ENCODE measurements at regions not wholly inside any gene's neighbourhood (a gene's known extent, or its start where the extent isn't known, plus 50 kb on each side); places are given as distances from the start of the nearest gene placed in this dataset.

DNA sequence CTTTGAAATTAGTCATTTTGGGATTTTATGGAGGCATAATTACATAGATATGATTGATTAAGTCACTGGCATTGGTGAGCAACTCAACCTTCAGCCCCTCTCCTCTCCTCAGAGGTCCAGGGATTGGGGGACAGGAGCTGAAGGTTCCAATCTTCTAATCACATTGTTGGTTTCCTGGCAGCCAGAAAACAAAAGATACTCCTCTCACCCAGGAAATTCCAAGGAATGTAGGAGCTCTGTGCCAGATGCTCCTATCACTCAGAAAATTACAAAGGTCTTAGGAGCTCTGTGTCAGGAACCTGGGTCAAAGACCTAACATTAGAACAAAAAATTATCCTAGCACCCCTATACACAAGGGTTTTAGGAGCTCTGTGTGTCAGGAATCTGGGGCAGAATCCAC, 679.7 kb upstream of the ID4 start:
- Histone ChIP-seq H3F3A (ENCODE audit: insufficient read depth, low read length) (no peaks in the 10 kb centered on the region), H3K27me3 (replicated peaks; ENCODE audit: insufficient read depth, low read length) (no peaks in the 10 kb centered on the region), H3K9me3 (replicated peaks; ENCODE audit: insufficient read depth, low read length) (no peaks in the 10 kb centered on the region), H4K20me1 (ENCODE audit: insufficient read depth, low read length) (no peaks in the 10 kb centered on the region), H3K79me2 (ENCODE audit: low read length) (no peaks in the 10 kb centered on the region), H3K27ac (ENCODE audit: low read length) (no peak overlapping the region), H2AFZ (ENCODE audit: low read length) (no peak overlapping the region), H3K4me3 (ENCODE audit: low read length) (no peak overlapping the region), H3K9ac (ENCODE audit: low read length) (no peak overlapping the region), H3K36me3 (replicated peaks; ENCODE audit: insufficient read depth, low read length) (no peaks in the 10 kb centered on the region), H3K4me1 (ENCODE audit: low read length) (no peaks in the 10 kb centered on the region), H3K4me2 (ENCODE audit: low read depth, low read length) (no peak overlapping the region), H3K9me2 (replicated peaks; ENCODE audit: insufficient read depth, low read length) (no peaks in the 10 kb centered on the region)
- TF ChIP-seq, protein P1, sequence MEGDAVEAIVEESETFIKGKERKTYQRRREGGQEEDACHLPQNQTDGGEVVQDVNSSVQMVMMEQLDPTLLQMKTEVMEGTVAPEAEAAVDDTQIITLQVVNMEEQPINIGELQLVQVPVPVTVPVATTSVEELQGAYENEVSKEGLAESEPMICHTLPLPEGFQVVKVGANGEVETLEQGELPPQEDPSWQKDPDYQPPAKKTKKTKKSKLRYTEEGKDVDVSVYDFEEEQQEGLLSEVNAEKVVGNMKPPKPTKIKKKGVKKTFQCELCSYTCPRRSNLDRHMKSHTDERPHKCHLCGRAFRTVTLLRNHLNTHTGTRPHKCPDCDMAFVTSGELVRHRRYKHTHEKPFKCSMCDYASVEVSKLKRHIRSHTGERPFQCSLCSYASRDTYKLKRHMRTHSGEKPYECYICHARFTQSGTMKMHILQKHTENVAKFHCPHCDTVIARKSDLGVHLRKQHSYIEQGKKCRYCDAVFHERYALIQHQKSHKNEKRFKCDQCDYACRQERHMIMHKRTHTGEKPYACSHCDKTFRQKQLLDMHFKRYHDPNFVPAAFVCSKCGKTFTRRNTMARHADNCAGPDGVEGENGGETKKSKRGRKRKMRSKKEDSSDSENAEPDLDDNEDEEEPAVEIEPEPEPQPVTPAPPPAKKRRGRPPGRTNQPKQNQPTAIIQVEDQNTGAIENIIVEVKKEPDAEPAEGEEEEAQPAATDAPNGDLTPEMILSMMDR (IDR thresholded peaks at IDR 0.05; ENCODE audit: low read length): no peak
- TF ChIP-seq EZH2 (optimal IDR thresholded peaks at IDR 0.05; ENCODE audit: low read depth, low read length) (no peak), EZH2phosphoT487 (IDR thresholded peaks at IDR 0.05; ENCODE audit: low read length) (no peak)
- no peak for DNase-seq

DNA sequence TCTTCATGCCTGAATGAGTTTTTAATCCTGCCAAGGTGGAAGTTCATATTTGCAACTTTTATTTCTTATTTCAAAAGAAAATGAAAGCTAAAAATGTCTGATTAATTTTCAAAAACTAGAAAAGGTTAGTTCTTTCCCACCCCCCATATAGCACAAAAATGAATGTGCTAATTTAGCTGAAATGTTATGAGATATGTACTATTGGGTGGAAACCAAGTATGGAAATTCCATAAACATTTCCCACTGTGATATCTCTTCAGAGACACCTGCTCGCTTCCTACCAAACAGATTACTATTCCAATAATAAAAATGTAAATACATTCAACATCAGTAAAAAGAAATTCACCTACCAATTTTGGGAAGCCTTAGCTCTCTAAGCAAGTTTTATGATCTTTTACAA, 678.6 kb upstream of the ID4 start:
- Histone ChIP-seq H3K9ac (ENCODE audit: low read length) (no peak overlapping the region), H3K79me2 (ENCODE audit: low read length) (no peaks in the 10 kb centered on the region), H2AFZ (ENCODE audit: low read length) (no peak overlapping the region), H3K9me3 (replicated peaks; ENCODE audit: insufficient read depth, low read length) (no peaks in the 10 kb centered on the region), H3K27me3 (replicated peaks; ENCODE audit: insufficient read depth, low read length) (no peaks in the 10 kb centered on the region), H3K4me3 (ENCODE audit: low read length) (no peak overlapping the region), H3K36me3 (replicated peaks; ENCODE audit: insufficient read depth, low read length) (no peaks in the 10 kb centered on the region), H3K9me2 (replicated peaks; ENCODE audit: insufficient read depth, low read length) (no peaks in the 10 kb centered on the region), H3K4me1 (ENCODE audit: low read length) (no peaks in the 10 kb centered on the region), H3F3A (ENCODE audit: insufficient read depth, low read length) (no peaks in the 10 kb centered on the region), H4K20me1 (ENCODE audit: insufficient read depth, low read length) (no peaks in the 10 kb centered on the region), H3K27ac (ENCODE audit: low read length) (no peak overlapping the region), H3K4me2 (ENCODE audit: low read depth, low read length) (no peak overlapping the region)
- TF ChIP-seq EZH2phosphoT487 (IDR thresholded peaks at IDR 0.05; ENCODE audit: low read length) (no peak), EZH2 (optimal IDR thresholded peaks at IDR 0.05; ENCODE audit: low read depth, low read length) (no peak)
- TF ChIP-seq, protein P1 (IDR thresholded peaks at IDR 0.05; ENCODE audit: low read length): no peak
- no peak for DNase-seq

DNA sequence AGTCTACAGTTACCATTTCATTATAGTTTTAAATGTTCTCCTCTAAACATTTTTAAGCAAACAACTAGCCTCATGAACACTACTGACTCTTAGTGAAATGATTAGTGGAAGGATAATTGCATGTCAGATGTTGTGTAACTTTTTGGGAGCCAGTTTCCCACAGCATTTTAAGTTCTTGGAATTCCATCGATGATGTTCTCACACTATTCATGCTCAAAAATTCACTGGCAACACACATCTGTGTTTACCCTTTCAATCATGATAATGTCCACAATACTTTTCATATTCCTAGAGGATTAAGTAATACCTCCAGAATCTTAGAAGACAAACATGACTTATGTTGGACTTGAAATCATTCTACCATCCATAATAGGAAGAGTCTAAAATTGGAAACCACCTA, 678.1 kb upstream of the ID4 start:
- DNase-seq: no peak
- TF ChIP-seq EZH2 (optimal IDR thresholded peaks at IDR 0.05; ENCODE audit: low read depth, low read length) (no peak), EZH2phosphoT487 (IDR thresholded peaks at IDR 0.05; ENCODE audit: low read length) (no peak)
- TF ChIP-seq, protein P1 (IDR thresholded peaks at IDR 0.05; ENCODE audit: low read length): no peak
- Histone ChIP-seq H3K27ac (ENCODE audit: low read length) (no peak overlapping the region), H3K36me3 (replicated peaks; ENCODE audit: insufficient read depth, low read length) (no peaks in the 10 kb centered on the region), H2AFZ (ENCODE audit: low read length) (no peak overlapping the region), H3K4me3 (ENCODE audit: low read length) (no peak overlapping the region), H3K9ac (ENCODE audit: low read length) (no peak overlapping the region), H3K9me3 (replicated peaks; ENCODE audit: insufficient read depth, low read length) (no peaks in the 10 kb centered on the region), H3F3A (ENCODE audit: insufficient read depth, low read length) (no peaks in the 10 kb centered on the region), H3K4me1 (ENCODE audit: low read length) (no peaks in the 10 kb centered on the region), H4K20me1 (ENCODE audit: insufficient read depth, low read length) (no peaks in the 10 kb centered on the region), H3K27me3 (replicated peaks; ENCODE audit: insufficient read depth, low read length) (no peaks in the 10 kb centered on the region), H3K79me2 (ENCODE audit: low read length) (no peaks in the 10 kb centered on the region), H3K9me2 (replicated peaks; ENCODE audit: insufficient read depth, low read length) (no peaks in the 10 kb centered on the region), H3K4me2 (ENCODE audit: low read depth, low read length) (no peak overlapping the region)

Measured in MM.1S (cell line).